GM20000 (cell line): ENCODE measurements at regions not wholly inside any gene's neighbourhood (a gene's known extent, or its start where the extent isn't known, plus 50 kb on each side); places are given as distances from the start of the nearest gene placed in this dataset.

Source experiments
- DNase-seq: peaks from one replicate; pipeline ENCODE4 v3.0.0; 2012; ENCODE audit warnings: low spot score
- CTCF ChIP-seq: IDR thresholded peaks from 2 replicates; pipeline ENCODE4 v1.5.1; 2012; ENCODE audit warnings: mild to moderate bottlenecking, control low read depth; ENCODE audit errors: extremely low read depth, missing control alignments

DNA sequence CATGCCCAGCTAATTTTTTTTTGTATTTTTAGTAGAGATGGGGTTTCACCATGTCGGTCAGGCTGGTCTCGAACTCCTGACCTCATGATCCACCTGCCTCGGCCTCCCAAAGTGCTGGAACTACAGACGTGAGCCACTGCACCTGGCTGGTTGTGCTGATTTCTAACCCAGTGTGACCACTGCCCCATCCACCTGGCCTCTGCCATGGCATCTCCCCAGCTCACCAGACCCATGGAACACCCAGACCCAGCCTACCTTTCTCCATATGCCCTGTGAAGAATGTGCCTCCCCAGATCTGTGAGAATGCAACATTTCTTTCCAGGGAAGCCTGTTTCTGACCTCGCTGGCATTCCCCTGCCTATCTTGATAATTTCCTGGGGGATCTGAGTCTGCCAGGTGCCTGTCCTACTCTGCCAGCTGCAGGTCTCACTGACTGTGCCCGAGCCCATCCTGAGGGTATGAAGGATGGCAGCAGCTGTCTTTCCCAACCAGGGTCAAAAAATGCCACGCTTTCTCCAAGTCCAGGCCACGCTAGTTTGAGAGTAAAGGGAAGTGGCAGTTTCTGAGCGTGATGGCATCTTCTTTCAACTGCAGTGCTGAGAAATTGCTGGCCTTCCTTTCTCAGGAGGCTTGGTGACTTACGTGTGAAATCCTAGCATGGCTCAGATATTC, 324.4 kb upstream of the ZNF32 start:
- no peak for TF ChIP-seq CTCF
- no peak for DNase-seq

DNA sequence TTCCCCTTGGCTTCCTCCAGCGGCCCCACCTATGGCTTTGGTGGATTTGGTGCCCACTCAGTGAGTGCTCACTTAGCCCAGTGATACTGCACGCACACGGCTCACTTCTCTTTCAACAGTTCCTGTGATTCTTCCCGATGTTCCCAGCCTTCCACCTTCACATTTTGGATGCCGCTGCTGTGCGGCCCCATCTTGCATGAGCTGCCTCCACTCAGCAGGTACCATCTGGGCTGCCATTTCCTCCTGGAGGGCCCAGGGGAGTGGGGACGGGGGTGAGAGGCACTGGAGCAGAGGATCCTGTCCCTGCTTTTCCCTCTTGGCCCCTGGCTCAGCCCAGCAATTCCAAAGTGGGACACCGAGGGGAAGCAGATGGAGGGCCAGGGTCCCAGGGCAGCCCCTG, 323.3 kb upstream of the ZNF32 start:
- TF ChIP-seq CTCF = no peak

GRCh38 chr10:43971306-43971705, 322.6 kb upstream of the ZNF32 start:
- no peak for TF ChIP-seq CTCF
- no peak for DNase-seq

More for the DNA sequence above, 323.3 kb upstream of the ZNF32 start:
- DNase-seq = no peak

DNA sequence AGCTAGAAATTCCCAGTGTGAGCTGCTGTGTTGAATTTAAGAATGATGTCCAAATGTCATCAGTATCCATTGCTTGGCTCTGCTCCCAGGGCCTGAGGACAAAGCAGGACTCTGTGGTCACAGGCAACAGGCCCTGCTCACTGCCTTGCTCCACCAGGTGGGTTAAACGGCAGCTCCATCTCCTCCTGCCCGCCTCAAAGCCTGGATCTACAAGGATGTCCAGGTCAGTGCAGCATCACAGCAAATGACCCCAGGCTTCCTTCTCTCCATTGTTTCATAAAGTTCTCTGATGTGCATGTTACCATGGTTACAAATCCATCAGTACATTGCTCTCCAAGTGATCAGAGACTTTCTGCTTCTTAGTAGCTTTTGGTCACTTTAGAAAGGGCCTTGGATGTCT, 322.0 kb upstream of the ZNF32 start:
- no peak for DNase-seq
- TF ChIP-seq CTCF = no peak

DNA sequence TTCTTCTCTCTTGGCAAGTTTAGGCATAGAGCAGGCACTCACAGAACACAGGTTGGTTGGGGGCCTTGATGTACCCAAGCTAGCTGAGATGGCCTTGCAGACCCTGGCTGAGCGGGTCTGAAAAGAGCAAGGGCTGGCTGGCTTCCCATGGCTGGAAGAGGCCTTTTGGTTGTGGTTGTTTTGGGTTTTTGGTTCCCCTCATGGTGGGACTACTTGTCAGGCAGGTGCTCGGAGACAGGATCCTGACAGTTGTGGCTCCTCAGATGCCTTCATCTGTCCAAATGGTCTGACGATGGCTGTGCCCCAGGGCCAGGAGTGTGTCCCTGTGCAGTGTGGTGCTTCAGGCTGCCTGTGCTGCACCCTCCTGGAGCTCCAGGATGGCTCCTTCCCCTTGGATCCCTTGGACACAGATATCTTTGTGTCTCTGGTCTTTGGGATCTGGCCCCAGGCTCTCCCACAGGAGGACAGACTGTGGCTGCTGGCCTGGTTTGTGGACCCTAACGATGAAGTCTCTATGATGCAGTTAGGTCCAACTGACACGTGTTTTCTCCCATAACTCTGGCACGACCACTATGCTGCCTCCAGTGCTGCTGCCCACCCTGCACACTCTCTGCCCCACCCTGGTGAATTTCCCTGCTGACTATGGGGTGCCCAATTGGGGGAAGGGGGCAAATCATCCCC, 321.5 kb upstream of the ZNF32 start:
- DNase-seq = no peak
- TF ChIP-seq CTCF = no peak

DNA sequence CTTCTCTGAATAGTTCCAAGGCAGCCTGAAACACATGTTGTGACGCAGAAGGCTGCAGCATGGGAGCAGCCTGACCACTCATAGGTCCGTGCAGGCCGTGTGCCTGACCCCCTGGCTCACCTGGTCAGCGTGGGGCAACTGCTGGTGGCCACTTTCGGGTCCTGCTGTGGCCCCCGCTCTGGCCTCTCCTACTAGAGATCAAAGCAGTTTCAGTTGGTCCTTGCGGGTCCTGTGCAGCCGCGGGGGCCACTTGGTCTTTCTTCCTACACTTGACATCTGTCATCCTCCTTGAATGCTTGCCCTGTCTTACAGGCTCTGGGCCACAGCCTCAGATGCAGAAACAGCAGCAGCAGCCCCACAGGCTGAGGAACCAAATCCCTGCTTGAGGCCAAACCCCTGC, 320.8 kb upstream of the ZNF32 start:
- TF ChIP-seq CTCF = no peak
- no peak for DNase-seq

GRCh38 chr10:43968961-43969360, 320.3 kb upstream of the ZNF32 start:
- TF ChIP-seq CTCF = no peak
- DNase-seq = no peak
